ENCODE measurements at regions not wholly inside any gene's neighbourhood (a gene's known extent, or its start where the extent isn't known, plus 50 kb on each side); places are given as distances from the start of the nearest gene placed in this dataset.

DNA sequence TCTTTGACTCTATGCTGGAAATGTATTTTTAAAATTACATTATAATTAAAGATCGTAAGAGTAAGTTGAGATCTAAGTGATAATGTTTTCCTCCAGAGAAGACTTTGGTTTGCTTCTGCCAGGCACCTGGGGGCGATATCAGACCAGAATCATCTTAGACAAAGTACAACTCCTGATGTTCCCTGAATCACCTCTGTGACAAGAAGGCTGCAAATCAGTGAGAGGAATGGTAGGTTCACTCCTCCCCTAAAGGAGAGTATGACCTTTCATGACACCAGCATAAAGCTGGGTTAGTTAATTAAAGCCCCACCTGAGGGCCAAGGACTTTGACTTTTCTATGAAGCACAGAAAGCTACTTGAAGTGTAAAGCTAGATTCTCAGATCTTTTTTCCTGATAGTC is 114.4 kb upstream of the DTNA start:
- DNase-seq (ENCODE audit: low spot score) = peak; percentile 32

DNA sequence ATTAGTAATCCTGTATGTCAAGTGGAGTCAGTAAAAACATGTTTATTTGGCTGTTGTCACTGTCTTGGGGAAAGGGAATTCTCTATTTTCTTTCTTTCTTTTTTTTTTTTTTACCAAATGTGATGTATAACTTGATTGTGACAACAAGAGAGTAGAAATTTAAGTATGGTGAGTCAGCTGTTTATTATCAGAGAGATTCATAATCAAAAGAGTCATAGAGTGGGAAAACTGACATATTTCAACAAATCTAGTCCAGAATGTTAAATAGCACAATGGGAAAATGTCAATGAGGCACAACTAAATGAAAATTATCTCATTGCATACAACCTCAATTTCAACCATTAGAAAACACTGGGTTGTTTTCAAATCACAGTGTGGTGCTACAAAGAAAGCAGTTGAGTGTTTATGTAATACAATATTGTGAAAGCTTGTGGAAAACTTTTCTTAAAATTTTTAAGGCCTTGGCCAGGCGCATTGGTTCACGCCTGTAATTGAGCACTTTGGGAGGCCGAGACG is 111.9 kb upstream of the DTNA start:
- DNase-seq (ENCODE audit: low spot score) = no peak

DNA sequence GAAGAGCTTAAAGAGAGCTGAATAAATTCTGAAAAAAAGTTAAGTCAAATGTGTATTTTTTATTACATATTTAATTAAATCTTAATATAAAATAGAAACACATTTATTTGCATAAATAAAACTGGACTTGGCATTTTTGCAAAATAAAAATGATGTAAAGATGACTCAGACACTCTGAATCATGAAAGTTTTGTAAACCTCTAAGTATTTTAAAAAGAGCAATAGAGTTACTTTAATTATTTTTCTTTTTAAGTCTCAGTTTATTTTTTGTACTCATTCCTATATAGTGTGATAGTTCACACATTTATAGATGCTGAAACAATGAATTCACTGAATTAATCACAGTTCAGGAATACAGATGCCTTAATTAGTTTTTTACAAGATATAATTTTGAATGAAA is 109.9 kb upstream of the DTNA start:
- DNase-seq (ENCODE audit: low spot score) = peak; percentile 16

DNA sequence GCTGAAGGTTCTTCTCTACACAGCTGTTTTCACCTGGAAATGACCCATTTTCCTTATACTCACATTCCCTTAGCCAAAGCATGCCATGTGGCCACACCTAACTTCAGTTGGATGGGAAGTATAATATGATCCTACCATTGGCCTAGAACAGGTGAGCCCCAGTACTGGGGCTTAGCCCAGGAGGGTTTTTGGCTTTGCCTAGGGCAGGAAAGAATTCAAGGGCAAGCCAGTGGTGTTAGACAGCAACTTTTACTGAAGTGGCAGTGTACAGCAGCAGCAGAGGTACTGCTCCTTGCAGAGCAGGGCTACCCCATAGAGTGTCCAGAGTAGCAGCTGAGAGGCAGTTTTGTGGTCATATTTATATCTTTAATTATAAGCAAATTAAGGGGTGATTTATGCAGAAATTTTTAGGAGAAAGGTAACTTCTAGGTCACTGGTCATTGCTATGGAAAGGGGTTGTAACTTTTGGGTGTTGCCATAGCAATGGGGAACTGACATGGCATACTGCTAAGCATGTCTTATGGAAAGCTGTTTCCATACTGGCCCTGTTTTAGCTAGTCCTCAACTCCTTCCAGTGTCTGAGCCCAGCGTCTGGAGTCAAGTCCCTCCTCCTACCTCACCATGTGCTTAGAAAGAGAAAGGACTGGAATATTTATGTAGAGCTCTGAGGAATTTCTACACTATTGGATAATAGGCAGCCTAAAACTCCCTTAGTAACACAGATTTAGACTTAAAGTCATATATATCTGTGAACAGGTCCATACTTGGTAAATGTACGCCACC is 109.0 kb upstream of the DTNA start:
- DNase-seq (ENCODE audit: low spot score) = no peak

DNA sequence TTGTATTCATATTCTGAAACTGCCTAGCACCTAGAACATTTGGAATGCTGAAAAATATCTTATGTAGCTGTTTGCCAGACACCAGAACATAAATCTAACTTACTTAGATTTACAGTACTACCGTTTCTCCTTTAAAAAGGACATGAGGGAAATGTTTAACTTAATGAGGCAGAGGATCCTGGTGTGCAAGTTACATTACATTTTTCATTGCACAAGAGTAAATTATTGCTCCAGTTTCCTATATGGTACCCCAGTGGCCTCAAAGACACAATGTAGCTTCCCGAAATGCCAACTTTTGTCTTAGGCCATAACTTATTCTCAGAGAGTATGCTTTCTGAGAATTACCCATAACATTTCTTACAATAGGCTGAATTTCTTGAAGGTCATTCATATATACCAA is 105.5 kb upstream of the DTNA start:
- no peak for DNase-seq (ENCODE audit: low spot score)

DNA sequence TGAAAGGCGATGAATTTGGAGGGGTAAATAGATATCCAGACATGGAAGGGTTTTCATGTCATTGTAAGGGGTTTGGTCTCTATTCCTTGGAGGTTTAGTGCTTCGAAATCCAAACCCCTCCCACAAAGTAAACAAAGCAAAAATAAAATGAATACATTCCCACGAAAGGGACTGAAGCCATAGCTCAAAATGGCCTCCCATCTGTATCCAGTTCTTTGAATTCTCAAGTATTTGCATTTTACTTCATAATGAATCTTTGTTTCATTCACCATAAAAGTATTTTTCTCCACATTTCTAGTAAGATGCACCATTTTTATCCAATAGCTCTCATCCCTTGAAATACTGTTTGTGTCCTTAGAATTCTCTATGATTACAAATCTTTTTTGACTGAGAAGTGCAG is 103.2 kb upstream of the DTNA start:
- no peak for DNase-seq (ENCODE audit: low spot score)

DNA sequence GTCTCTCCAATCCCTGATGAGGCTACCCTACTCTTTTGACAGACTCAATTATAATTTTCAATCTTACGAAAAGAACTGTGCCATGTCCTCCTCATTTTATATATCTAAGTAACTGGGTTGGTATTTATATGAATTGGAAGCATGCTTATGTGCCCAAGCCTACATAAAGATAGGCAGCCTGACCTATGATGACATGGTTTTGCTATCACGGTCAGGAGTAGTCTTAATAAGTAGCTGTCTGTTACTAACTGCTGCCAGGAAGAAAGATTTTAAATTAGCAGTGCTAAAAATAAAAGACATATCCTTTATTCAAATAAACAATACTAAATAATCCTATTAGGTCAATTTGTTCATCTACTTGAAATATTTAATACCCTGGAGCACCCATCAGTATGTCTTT is 102.0 kb upstream of the DTNA start:
- DNase-seq (ENCODE audit: low spot score) = no peak

DNA sequence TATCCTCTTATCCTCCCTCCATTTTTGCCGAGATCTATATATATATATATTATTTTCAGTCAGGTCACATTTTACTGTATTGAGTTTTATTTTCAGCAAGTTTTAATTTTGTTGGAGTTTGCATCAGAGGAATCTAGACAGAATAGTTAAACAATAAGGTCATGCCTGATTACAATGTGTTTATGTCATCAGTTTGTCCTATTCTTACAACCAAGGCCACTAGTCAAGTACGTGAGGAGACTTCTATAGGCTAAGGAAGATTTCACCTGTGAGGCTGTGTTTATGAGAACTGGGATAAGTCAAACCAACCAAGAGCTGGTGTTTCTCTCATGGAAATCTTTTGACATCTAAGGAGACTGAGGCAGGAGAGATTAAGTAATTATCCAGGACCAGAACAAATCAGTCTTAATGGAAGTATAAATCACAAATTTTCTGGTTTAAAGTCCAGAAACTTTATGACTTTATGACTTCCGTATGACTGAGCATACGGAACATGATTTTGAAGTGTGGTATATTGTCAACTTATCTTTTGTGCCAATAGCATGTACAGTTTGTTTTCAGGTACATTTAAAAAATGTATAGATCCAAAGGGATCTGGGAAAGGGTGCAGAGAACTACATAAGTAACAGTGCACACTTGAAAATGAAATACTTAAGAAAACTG is 100.0 kb upstream of the DTNA start:
- no peak for DNase-seq (ENCODE audit: low spot score)

DNA sequence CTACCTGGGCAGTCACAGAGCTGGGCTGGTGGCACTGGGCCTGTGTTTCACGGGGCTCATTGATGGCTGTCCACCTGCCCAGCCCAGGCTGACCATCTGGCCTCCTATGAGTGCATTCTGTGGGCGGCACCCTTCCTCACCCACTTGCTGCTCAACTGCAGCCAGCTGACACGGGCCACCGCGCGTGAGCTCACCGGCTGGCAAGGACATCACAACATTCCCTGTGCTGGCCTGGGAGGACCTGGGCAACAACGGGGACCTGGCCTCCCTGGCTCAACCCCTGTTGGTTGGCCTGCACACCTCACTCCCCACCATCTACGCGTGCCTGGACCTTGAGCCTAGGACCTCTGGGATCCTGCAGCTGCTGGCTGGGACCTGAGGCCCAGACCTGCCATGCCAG is 98.2 kb upstream of the DTNA start:
- no peak for DNase-seq (ENCODE audit: low spot score)

DNA sequence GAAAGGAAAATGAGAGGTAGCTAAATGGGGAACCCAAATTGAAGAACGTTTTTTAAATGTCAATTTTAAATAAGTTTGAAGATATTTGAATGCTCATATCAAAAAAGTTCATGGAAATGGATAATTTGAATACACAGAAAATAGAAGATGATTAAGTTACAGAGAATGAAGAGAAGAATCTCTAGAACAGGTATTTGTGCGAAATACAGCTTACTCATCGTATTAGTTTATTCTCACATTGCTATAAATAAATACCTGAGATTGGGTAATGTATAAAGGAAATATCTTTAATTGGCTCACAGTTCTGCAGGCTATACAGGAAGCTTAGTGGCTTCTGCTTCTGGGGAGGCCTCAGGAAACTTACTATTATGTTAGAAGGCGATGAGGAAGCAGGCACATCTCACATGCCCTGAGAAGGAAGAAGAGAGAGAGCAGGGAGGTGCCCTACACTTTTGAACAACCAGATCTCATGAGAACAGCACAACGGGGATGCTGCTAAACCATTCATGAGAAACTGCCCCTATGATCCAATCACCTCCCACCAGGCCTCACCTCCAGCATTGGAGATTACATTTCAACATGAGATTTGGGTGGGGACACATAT is 89.7 kb upstream of the DTNA start:
- DNase-seq (ENCODE audit: low spot score) = no peak

DNA sequence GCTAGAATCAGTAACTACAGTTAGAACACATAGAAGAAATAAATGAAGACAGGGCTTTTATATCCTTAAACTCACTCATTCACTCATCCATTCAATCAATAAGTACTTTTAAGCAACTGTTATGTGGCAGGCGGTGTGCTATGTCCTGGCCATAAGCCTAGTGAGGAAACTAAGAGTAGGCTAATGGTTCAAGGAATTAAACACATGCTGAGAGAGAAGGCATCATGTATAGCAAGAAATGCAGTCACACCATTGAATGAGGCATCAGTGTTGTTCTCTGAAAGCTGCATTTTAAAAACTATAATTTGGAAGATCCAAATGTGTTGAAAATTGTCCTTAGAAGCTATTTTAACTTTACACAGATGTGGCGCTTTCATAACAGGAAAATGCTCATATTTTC is 86.5 kb upstream of the DTNA start:
- no peak for DNase-seq (ENCODE audit: low spot score)

DNA sequence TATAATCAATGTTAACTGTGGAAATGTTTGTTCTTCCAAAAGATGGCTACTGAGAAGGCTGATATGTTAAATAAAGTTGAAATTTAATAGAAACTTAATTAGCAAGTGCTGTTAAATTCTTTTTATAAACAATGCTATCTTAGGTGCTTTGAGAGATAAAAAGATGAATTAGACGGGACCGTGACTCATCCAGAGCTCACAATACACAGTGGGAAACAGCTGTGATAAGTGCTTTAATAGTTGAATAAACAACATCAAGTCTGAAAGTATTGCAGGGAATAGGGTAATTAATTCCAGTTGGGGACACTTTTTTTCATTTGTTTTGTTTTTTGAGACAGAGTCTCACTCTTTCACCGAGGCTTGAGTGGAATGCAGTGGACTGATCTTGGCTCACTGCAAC is 85.5 kb upstream of the DTNA start:
- DNase-seq (ENCODE audit: low spot score) = no peak

DNA sequence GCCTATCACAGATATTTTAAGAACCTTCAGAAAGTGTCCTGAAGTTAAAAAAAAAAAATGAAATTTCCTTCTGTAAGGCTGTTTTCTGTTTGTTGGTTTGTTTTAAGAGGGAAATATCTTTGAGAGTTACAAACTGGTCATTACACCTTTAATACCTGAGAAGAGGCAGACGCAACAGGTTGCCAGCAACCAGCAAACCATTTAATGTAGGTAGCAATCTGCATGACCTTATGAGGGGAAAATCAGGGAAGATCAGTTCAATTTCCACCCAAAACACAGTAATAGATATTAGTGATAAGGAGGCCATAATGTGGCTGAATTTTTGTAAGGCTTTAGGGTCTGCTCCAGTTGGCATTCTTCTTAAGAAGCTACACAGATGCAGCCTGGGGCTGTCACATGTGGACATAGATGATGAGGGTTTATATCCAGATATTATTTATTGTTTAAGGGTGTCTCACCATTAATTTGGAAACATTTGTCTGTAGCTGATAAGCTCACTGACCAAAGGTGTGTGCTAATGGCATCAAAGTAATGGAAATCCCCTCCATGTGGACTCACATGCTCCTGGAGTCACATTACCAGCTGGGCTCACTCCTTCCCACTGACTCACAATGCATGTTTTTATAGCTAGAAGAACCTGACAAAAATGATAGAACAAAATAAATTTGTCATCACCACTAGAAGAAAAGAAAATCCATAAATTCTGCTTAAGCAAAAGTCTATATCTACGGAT is 83.5 kb upstream of the DTNA start:
- no peak for DNase-seq (ENCODE audit: low spot score)

DNA sequence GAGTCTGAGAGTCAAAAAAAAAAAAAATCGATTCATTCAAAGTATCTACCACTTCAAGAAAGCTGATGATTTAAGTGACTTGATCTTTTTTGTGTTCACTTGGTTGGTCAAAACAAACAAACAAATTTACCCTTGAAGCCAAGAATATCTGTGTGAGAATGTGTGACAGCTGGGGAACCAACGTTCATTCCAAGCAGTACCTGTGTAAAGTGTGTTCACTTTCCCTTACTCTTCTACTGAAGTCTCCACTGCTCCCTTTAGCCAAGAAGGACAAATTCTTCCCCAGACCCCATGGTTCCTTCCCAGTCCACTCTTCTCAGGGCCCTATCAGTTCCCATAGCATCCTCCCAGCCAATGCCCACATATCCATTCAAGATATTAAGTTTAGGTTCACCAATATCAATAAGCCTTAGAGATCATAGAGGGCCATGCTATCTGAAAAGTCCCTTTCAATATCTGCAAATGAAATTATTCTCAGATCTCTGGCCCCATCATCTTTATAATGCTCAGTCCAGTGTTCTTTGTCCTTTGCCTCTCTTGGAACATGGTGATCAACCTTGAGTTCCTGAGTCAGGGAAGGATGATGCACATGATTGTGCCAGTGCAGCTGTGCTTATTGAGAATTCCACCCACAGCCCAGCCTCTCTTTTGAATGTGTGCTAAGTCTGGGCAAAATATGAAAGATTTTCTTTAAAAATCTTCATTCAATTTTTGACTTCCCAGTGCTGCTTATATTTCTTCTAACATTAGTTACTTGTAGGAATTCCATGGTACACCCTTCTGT is 82.8 kb upstream of the DTNA start:
- no peak for DNase-seq (ENCODE audit: low spot score)

DNA sequence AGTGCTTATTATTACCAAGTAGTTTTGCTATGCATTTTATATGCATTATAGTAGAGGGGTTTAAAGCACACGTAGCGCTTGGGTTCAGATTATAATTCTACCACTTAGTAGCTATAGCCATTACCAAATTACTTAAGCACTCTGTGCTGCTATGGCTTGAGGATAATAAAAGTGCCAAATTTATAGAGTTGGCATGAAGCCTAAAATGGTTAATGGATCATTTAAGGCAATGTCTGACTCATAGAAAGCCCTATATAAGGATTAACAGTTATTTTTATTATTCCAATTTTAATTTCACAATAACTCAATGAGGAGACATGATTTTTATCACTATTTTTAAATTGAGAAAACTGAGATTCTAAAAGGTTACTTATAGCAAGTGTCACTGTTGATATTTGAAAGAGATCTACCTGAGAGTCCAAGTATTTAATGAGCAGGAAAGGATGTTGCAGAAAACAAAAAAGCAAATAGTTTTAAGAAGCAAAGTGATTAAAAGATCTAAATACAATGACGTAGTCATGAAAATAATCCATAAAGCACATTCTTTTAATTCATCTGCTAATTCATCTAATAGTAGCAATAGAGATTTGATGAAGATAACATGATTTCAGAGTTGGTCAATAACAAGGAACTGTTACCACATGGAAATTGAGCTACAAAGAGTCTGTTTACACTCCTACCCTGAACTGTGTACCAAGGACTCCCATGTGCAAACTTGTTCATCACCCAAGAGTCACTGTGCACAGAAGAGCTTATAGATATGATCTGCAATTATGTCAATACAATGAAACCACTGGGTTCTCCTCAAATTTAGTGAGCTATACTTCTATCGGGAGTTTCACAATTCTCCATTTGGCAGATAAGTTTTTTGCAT is 78.8 kb upstream of the DTNA start:
- DNase-seq (ENCODE audit: low spot score) = no peak

DNA sequence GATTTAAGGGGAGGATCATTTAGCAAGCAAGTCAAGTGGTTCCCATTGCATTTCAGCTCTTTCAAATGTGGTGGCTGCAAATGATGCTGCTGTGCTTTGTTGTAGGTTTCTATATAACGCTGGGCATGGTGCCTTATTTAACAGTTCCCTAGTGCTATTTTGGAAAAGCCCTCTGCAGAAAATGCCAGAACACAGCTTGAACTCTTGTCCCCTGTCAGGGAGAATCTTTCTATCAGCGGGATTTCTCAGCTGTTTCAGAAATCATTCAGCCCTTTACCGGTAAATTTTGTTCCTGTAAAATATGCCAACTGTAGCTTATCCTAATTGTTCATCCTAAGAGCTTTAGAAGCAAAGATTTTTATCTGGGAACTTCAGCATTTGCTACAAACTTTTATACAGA is 77.8 kb upstream of the DTNA start:
- DNase-seq (ENCODE audit: low spot score) = no peak

DNA sequence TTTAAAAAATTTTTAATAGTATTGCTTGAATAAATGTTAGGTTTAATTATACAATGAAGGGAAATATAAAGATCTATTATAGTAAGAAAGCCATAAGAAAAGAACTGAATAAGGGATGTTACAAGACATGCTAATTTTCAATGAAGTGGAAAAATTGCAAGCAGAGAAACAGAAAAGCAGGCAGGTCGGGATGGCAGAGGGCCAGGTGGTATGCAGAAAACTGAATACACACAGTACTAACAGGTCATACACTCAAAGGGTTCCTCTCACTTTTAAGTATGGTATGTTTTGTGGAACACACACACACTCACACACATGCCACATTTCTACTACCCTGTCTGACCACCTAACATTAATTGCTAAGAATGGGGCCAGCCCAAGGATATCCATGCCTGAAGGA is 76.7 kb upstream of the DTNA start:
- no peak for DNase-seq (ENCODE audit: low spot score)

DNA sequence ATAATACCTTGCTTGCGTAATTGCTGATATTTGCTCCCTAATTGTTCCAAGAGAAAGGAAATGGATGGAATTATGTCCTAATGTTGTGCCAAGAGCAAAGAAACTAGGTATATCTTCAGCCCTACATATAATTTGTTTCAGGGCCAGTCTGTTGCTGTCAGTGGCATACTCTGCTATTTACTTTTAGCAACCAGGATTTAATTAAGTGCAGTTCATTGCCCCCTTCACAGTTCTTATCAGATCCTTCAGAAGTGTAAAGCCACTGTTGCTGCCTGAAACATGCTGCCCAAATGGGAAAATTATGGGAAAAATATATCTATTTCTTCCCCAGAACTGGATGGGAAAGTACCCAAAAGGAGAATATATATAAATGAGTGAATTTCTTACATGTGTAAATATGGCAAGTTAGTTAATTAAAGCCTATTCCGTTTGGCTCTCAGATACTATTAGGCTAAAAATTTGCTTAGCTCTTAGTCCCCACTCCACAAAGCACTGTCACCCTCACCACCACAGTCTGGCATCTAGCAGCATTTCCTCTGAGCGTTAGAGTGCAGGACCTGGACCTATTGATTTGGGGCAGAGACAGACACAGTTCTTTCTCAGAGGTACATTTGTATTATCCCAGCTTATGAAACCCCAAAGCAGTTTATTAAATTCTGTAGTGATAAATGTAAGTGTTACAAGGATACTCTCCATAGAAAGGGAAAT is 72.8 kb upstream of the DTNA start:
- DNase-seq (ENCODE audit: low spot score) = no peak

DNA sequence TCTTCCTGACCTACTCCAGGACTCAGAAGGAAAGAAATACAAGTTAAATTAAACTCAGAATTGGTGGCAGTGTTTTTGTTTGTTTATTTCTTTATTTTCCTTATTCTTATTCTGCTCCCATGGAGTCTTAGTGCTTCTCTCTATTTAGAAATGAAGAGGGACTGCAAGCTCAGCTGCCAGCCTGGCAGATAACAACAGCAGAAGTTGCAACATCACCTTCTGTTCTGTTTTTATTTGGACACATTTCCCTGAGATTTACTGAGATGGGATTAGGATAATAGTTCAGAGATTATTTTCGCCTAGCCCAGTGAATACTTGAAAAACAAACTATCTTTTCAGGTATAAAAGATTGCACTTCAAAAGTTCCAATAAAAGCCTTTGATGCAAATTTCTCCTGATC is 70.4 kb upstream of the DTNA start:
- no peak for DNase-seq (ENCODE audit: low spot score)

DNA sequence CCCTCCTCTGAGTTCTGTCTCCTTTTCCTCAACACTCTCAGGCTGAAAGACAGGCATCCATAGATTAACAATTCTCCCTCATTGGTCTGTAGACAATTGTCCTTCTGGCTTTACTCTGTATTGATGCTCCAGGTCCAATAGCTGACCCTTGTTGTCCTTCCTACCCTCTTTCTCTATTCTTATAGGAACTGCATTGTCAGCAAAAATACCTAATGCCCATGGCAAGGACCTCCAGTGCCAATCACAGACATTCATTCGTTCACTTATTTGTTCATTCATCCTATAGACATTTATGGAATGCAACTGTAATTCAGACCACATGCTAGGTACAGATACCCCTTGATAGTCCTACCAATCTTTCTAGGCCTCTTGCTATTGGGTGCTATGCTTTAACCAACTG is 69.8 kb upstream of the DTNA start:
- no peak for DNase-seq (ENCODE audit: low spot score)
